NCI-H187 (cell line): ENCODE measurements at regions not wholly inside any gene's neighbourhood (a gene's known extent, or its start where the extent isn't known, plus 50 kb on each side); places are given as distances from the start of the nearest gene placed in this dataset.
A peak's percentile ranks its signal among the peaks of the same experiment; 100 is the strongest.

Experiments
- DNase-seq, 2 experiments: peaks; one replicate each; lab custom pipeline; 2025; lab: John Stamatoyannopoulos, UW

GRCh38 chr2:2993172-2993692, 384.4 kb downstream of the EIPR1 start:
- DNase-seq = no peak

GRCh38 chr2:2992634-2993033, 385.0 kb downstream of the EIPR1 start:
- DNase-seq = no peak

- no peak for DNase-seq
These were observed 392.6 kb downstream of the EIPR1 start for GRCh38 chr2:2985020-2985419.

GRCh38 chr2:2981000-2981399, 396.6 kb downstream of the EIPR1 start:
- DNase-seq = no peak

- DNase-seq = no peak
These were observed 402.6 kb downstream of the EIPR1 start for GRCh38 chr2:2974982-2975381.

- DNase-seq = no peak
These were observed 417.0 kb downstream of the EIPR1 start for GRCh38 chr2:2960441-2961133.

- DNase-seq = peak; percentile 61 to 64
These were observed 427.1 kb downstream of the EIPR1 start for GRCh38 chr2:2950403-2950952.

GRCh38 chr2:2947406-2947805, 430.2 kb downstream of the EIPR1 start:
- no peak for DNase-seq

- no peak for DNase-seq
These were observed 434.7 kb downstream of the EIPR1 start for GRCh38 chr2:2942906-2943305.

- DNase-seq = no peak
These were observed 435.4 kb downstream of the EIPR1 start for GRCh38 chr2:2942225-2942624.

GRCh38 chr2:2941205-2941604, 436.4 kb downstream of the EIPR1 start:
- no peak for DNase-seq

- no peak for DNase-seq
These were observed 436.9 kb downstream of the EIPR1 start for GRCh38 chr2:2940702-2941101.

GRCh38 chr2:2940061-2940460, 437.6 kb downstream of the EIPR1 start:
- DNase-seq = no peak

GRCh38 chr2:2939078-2939795, 438.4 kb downstream of the EIPR1 start:
- DNase-seq = no peak

GRCh38 chr2:2938481-2938880, 439.1 kb downstream of the EIPR1 start:
- DNase-seq = no peak

- no peak for DNase-seq
These were observed 442.0 kb downstream of the EIPR1 start for GRCh38 chr2:2935445-2936149.

- no peak for DNase-seq
These were observed 444.2 kb downstream of the EIPR1 start for GRCh38 chr2:2933426-2933825.

- DNase-seq = no peak
These were observed 444.8 kb downstream of the EIPR1 start for GRCh38 chr2:2932692-2933305.

GRCh38 chr2:2932189-2932588, 445.4 kb downstream of the EIPR1 start:
- no peak for DNase-seq

- DNase-seq = no peak
These were observed 446.1 kb downstream of the EIPR1 start for GRCh38 chr2:2931318-2932075.

GRCh38 chr2:2930841-2931240, 446.8 kb downstream of the EIPR1 start:
- no peak for DNase-seq

- DNase-seq = no peak
These were observed 450.8 kb downstream of the EIPR1 start for GRCh38 chr2:2926858-2927175.
